ENCODE measurements at regions not wholly inside any gene's neighbourhood (a gene's known extent, or its start where the extent isn't known, plus 50 kb on each side); places are given as distances from the start of the nearest gene placed in this dataset.

GRCh38 chr2:126751477-126751876 lies 95.5 kb downstream of the GYPC start (continued):
- TF ChIP-seq PHF8 (IDR thresholded peaks at IDR 0.05; ENCODE audit: borderline replicate concordance, low read depth): no peak
- no peak for TF ChIP-seq CEBPB (IDR thresholded peaks at IDR 0.05)
- TF ChIP-seq MAX (IDR thresholded peaks at IDR 0.05): no peak

GRCh38 chr2:126752876-126753275 lies 96.9 kb downstream of the GYPC start:
- no peak for TF ChIP-seq JUNB (IDR thresholded peaks at IDR 0.05)
- TF ChIP-seq TP53 (CRISPR knock-in tag; IDR thresholded peaks at IDR 0.05): no peak
- no peak for TF ChIP-seq BHLHE40 (IDR thresholded peaks at IDR 0.05; ENCODE audit: low read depth, low read length)
- TF ChIP-seq HEYL (CRISPR knock-in tag; IDR thresholded peaks at IDR 0.05): no peak
- TF ChIP-seq RFX5 (IDR thresholded peaks at IDR 0.05): no peak
- TF ChIP-seq CHD4 (IDR thresholded peaks at IDR 0.05; ENCODE audit: borderline replicate concordance): no peak
- TF ChIP-seq NFE2L2 (conservative IDR thresholded peaks at IDR 0.05; ENCODE audit: low read length): no peak
- no peak for TF ChIP-seq CEBPB (IDR thresholded peaks at IDR 0.05)
- TF ChIP-seq HOXB5 (CRISPR knock-in tag; IDR thresholded peaks at IDR 0.05): no peak
- TF ChIP-seq FOSL2 (IDR thresholded peaks at IDR 0.05): no peak
- no peak for TF ChIP-seq FOSL2 (CRISPR knock-in tag; IDR thresholded peaks at IDR 0.05)
- ATAC-seq (no peak), DNase-seq (ENCODE audit: low read depth in 1 of 2, low spot score in 1 of 2) (no peak), FAIRE-seq (no peak)
- Histone ChIP-seq H3K9me3 (no peaks in the 10 kb centered on the region), H3K4me1 (no peaks in the 10 kb centered on the region), H3K4me3 (no peak overlapping the region), H3K4me2 (no peak overlapping the region), H3K27ac (no peak overlapping the region)
- 71% methylated on average over 2 of the region's 4 CpGs for WGBS (ENCODE audit: missing lambda C conversion rate)
- POLR2A ChIA-PET: no interaction called here
- CTCF ChIA-PET: no interaction called here

- DNase-seq (ENCODE audit: low read depth in 1 of 2, low spot score in 1 of 2): no peak
- 33% methylated on average over 11 of the region's 11 CpGs for WGBS (ENCODE audit: missing lambda C conversion rate)
- no peaks in the 10 kb centered on the region for H3K4me1 ChIP-seq
- FAIRE-seq: no peak
- ATAC-seq: no peak
- H3K4me3 ChIP-seq: no peak overlapping the region
- TF ChIP-seq RAD21 (conservative IDR thresholded peaks at IDR 0.05 in 1 of 2, IDR thresholded peaks at IDR 0.05 in 1 of 2): no peak
- no peak for TF ChIP-seq NPAS2 (CRISPR knock-in tag; IDR thresholded peaks at IDR 0.05; ENCODE audit: borderline replicate concordance)
- TF ChIP-seq HEYL (CRISPR knock-in tag; IDR thresholded peaks at IDR 0.05): no peak
- no peak for TF ChIP-seq TP53 (CRISPR knock-in tag; IDR thresholded peaks at IDR 0.05)
- no peak for TF ChIP-seq RARB (CRISPR knock-in tag; IDR thresholded peaks at IDR 0.05)
- TF ChIP-seq ZC3H11A (IDR thresholded peaks at IDR 0.05): no peak
- no peak for TF ChIP-seq MAX (IDR thresholded peaks at IDR 0.05)
- no peak for TF ChIP-seq RFX5 (IDR thresholded peaks at IDR 0.05)
- no peak for TF ChIP-seq CHD4 (IDR thresholded peaks at IDR 0.05; ENCODE audit: borderline replicate concordance)
- no peak for TF ChIP-seq EP300 (IDR thresholded peaks at IDR 0.05)
- no peak for TF ChIP-seq NR3C1 (IDR thresholded peaks at IDR 0.05)
- no peak for TF ChIP-seq ZSCAN20 (CRISPR knock-in tag; IDR thresholded peaks at IDR 0.05)
- TF ChIP-seq CEBPB (IDR thresholded peaks at IDR 0.05): no peak
- no peak for TF ChIP-seq POLR2AphosphoS2 (conservative IDR thresholded peaks at IDR 0.05; ENCODE audit: low read length)
- no peak for TF ChIP-seq EHF (CRISPR knock-in tag; IDR thresholded peaks at IDR 0.05)
- no peak for TF ChIP-seq MYC (IDR thresholded peaks at IDR 0.05; ENCODE audit: borderline replicate concordance, low read length)
- CTCF ChIA-PET: no interaction called here
- no peak overlapping the region for H3K4me2 ChIP-seq
- H3K9me3 ChIP-seq: no peaks in the 10 kb centered on the region
- POLR2A ChIA-PET: no interaction called here
- H3K27ac ChIP-seq: no peak overlapping the region
These were observed 97.7 kb downstream of the GYPC start for GRCh38 chr2:126753501-126754212.
